Mesendoderm (in vitro differentiated cells): ENCODE measurements at regions not wholly inside any gene's neighbourhood (a gene's known extent, or its start where the extent isn't known, plus 50 kb on each side); places are given as distances from the start of the nearest gene placed in this dataset.
"Not testable (repeated sequence)": the region's sequence is repeated elsewhere in the genome, so short reads cannot be mapped to it uniquely, and the experiment has no call there.

Experiments
- DNase-seq: peaks from one replicate; pipeline ENCODE4 v3.0.0; 2013
- H2AK5ac ChIP-seq: 2 replicates; pipeline ENCODE4 v1.6.1; 2013; ENCODE audit warnings: low read length, inconsistent platforms
- H2BK120ac ChIP-seq: 2 replicates; pipeline ENCODE4 v1.6.1; 2013; ENCODE audit warnings: low read depth, mild to moderate bottlenecking, low read length, moderate library complexity, mixed read lengths
- H2BK15ac ChIP-seq: replicated peaks from 2 replicates; pipeline ENCODE4 v1.6.1; 2013; ENCODE audit warnings: low read depth, mild to moderate bottlenecking, moderate library complexity
- H2BK5ac ChIP-seq: 2 replicates; pipeline ENCODE4 v1.6.1; 2013; ENCODE audit warnings: low read length, inconsistent platforms
- H3K18ac ChIP-seq: 2 replicates; pipeline ENCODE4 v1.6.1; 2013; ENCODE audit warnings: mild to moderate bottlenecking, low read length, mixed read lengths
- H3K23ac ChIP-seq: one replicate; pipeline ENCODE4 v1.6.1; 2013; ENCODE audit warnings: low read length
- H3K27ac ChIP-seq: 2 replicates; pipeline ENCODE4 v1.5.1; 2013; ENCODE audit warnings: low read depth, mild to moderate bottlenecking, inconsistent platforms, low read length, moderate library complexity
- H3K27me3 ChIP-seq: 2 replicates; pipeline ENCODE4 v1.6.1; 2013; ENCODE audit warnings: low read length, control low read depth, mild to moderate bottlenecking, inconsistent platforms; ENCODE audit not compliant: insufficient read depth, poor library complexity
- H3K36me3 ChIP-seq: 2 replicates; pipeline ENCODE4 v1.6.1; 2013; ENCODE audit warnings: low read length, inconsistent platforms; ENCODE audit not compliant: control insufficient read depth, insufficient read depth
- H3K4ac ChIP-seq: one replicate; pipeline ENCODE4 v1.6.1; 2013; ENCODE audit warnings: low read depth, mild to moderate bottlenecking, low read length, moderate library complexity
- H3K4me1 ChIP-seq: 2 replicates; pipeline ENCODE4 v1.6.1; 2013; ENCODE audit warnings: low read depth, low read length, inconsistent platforms; ENCODE audit not compliant: control insufficient read depth
- H3K4me2 ChIP-seq: 2 replicates; pipeline ENCODE4 v1.6.1; 2013; ENCODE audit warnings: low read length
- H3K4me3 ChIP-seq: 2 replicates; pipeline ENCODE4 v1.5.1; 2013; ENCODE audit warnings: mild to moderate bottlenecking, low read length
- H3K56ac ChIP-seq: one replicate; pipeline ENCODE4 v1.6.1; 2013; ENCODE audit warnings: low read length
- H3K79me1 ChIP-seq: 2 replicates; pipeline ENCODE4 v1.6.1; 2013; ENCODE audit warnings: low read length, inconsistent platforms
- H3K79me2 ChIP-seq: 2 replicates; pipeline ENCODE4 v1.6.1; 2013; ENCODE audit warnings: mild to moderate bottlenecking, low read length; ENCODE audit not compliant: control insufficient read depth, insufficient read depth
- H3K9ac ChIP-seq: 2 replicates; pipeline ENCODE4 v1.6.1; 2013; ENCODE audit warnings: low read length, inconsistent platforms
- H4K5ac ChIP-seq: one replicate; pipeline ENCODE4 v1.6.1; 2013; ENCODE audit warnings: low read length
- H4K8ac ChIP-seq: one replicate; pipeline ENCODE4 v1.6.1; 2013; ENCODE audit warnings: low read depth, mild to moderate bottlenecking, control low read depth, low read length, moderate library complexity
- WGBS: extraction: QIAGEN DNeasy Blood & Tissue Kit; methylation state at CpG from one replicate; pipeline ENCODE4 v1.1.7; 2013; ENCODE audit warnings: low lambda C conversion rate, missing lambda C conversion rate; ENCODE audit not compliant: insufficient coverage; ENCODE audit errors: extremely low coverage; 5-methylcytosine and 5-hydroxymethylcytosine counted together

DNA sequence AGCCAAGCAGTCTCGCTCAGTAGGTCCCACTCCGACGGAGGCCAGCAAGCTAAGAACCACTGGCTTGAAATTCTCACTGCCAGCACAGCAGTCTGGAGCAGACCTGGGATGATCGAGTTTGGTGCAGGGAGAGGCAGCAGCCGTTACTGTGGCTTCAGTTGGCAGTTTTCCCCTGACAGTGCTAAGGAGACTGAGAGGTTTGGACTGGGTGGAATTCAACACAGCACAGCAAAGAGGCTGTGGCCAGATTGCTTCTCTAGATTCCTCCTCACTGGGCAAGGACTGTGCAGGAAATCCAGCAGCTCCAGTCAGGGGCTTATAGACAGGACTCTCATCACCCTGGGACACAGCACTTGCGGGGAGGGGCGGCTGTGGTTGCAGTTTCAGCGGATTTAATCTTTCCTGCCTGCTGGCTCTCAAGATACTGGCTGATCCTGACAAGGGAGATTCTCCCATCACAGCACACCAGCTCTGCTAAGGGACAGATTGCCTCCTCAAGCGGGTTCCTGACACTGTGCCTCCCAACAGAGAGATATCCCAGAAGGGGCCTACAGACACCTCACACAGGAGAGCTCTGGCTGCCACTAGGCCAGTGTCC is 122.1 kb downstream of the YIPF5 start:
- Histone ChIP-seq H4K5ac (no peak overlapping the region), H4K8ac (no peak overlapping the region), H3K4me3 (no peak overlapping the region), H3K36me3 (no peaks in the 10 kb centered on the region), H3K9ac (no peak overlapping the region), H3K27me3 (no peaks in the 10 kb centered on the region), H3K4ac (no peak overlapping the region), H3K79me1 (no peaks in the 10 kb centered on the region), H3K79me2 (no peaks in the 10 kb centered on the region), H3K4me1 (no peaks in the 10 kb centered on the region), H3K27ac (no peak overlapping the region), H2BK120ac (no peak overlapping the region), H3K23ac (no peak overlapping the region), H3K4me2 (no peak overlapping the region), H2AK5ac (no peak overlapping the region), H2BK5ac (no peak overlapping the region), H3K18ac (no peak overlapping the region), H3K56ac (no peak overlapping the region), H2BK15ac (no peak overlapping the region)
- WGBS: no CpG with 5 or more reads among the region's 9 CpGs
- peak; percentile 21 for DNase-seq

DNA sequence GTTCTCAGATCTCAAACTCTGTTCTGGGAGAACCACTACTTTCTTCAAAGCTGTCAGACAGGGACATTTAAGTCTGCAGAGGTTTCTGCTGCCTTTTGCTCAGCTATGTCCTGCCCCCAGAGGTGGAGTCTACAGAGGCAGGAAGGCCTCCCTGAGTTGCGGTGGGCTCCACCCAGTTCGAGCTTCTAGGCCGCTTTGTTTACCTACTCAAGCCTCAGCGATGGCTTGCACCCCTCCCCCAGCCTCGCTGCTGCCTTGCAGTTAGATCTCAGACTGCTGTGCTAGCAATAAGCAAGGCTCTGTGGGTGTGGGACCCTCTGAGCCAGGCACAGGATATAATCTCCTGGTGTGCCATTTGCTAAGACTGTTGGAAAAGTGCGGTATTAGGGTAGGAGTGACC is 115.1 kb downstream of the YIPF5 start:
- H3K18ac ChIP-seq, H2AK5ac ChIP-seq: not testable (repeated sequence)
- no CpG with 5 or more reads among the region's 6 CpGs for WGBS

DNA sequence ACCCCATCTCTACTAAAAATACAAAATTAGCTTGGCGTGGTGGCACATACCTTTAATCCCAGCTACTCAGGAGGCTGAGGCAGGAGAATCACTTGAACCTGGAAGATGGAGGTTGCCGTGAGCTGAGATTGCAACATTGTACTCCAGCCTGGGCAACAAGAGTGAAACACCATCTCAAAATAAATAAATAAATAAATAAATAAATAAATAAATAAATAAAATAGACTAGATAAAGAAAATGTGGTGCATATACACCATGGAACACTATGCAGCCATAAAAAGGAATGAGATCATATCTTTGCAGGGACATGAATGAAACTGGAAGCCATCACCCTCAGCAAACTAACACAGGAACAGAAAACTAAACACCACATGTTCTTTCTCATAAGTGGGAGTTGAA is 110.4 kb downstream of the YIPF5 start:
- not testable (repeated sequence) for H3K79me1 ChIP-seq, H2AK5ac ChIP-seq, DNase-seq, H2BK120ac ChIP-seq, H3K27ac ChIP-seq, H3K56ac ChIP-seq, H2BK5ac ChIP-seq, H3K79me2 ChIP-seq, H3K4me3 ChIP-seq, H3K9ac ChIP-seq, H3K23ac ChIP-seq, H3K4me2 ChIP-seq, H2BK15ac ChIP-seq, H3K36me3 ChIP-seq, H3K27me3 ChIP-seq, H4K5ac ChIP-seq, H3K4me1 ChIP-seq, H3K4ac ChIP-seq, H4K8ac ChIP-seq, H3K18ac ChIP-seq
- WGBS: no CpG with 5 or more reads among the region's 2 CpGs

More for the DNA sequence above, 115.1 kb downstream of the YIPF5 start:
- H2BK5ac ChIP-seq, H3K27me3 ChIP-seq, H3K27ac ChIP-seq, H2BK15ac ChIP-seq, H4K8ac ChIP-seq, H3K56ac ChIP-seq, H4K5ac ChIP-seq, H3K4me3 ChIP-seq, H3K79me1 ChIP-seq, H3K4me1 ChIP-seq, H3K4me2 ChIP-seq, H3K4ac ChIP-seq, DNase-seq, H3K9ac ChIP-seq, H3K79me2 ChIP-seq, H2BK120ac ChIP-seq, H3K23ac ChIP-seq, H3K36me3 ChIP-seq: not testable (repeated sequence)

DNA sequence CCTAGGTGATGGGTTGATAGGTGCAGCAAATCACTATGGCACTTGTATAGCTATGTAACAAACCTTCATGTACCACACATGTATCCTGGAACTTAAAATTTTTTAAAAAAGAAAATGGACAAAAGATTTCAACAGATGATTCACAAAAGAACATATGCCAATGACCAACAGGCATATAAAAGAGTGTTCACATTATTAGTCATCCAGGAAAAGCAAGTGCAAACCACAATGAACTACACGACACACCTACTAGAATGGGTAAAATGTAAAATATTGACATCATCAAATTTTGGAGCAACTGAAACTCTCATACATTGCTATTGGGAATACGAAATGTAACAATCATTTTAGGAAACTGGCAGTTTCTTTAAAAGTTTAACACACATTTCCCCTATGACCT is 109.9 kb downstream of the YIPF5 start:
- H3K4me3 ChIP-seq: no peak overlapping the region
- no peak overlapping the region for H2BK5ac ChIP-seq
- no peak overlapping the region for H3K9ac ChIP-seq
- no peak overlapping the region for H2BK15ac ChIP-seq
- no peaks in the 10 kb centered on the region for H3K27me3 ChIP-seq
- H3K23ac ChIP-seq: no peak overlapping the region
- no peak overlapping the region for H4K8ac ChIP-seq
- H4K5ac ChIP-seq: no peak overlapping the region
- no peak for DNase-seq
- WGBS: no CpG with 5 or more reads among the region's 2 CpGs
- H2AK5ac ChIP-seq: no peak overlapping the region
- no peaks in the 10 kb centered on the region for H3K79me1 ChIP-seq
- H3K4ac ChIP-seq: no peak overlapping the region
- H3K56ac ChIP-seq: no peak overlapping the region
- no peak overlapping the region for H3K27ac ChIP-seq
- H3K36me3 ChIP-seq: no peaks in the 10 kb centered on the region
- no peaks in the 10 kb centered on the region for H3K79me2 ChIP-seq
- no peaks in the 10 kb centered on the region for H3K4me1 ChIP-seq
- no peak overlapping the region for H2BK120ac ChIP-seq
- H3K4me2 ChIP-seq: no peak overlapping the region
- no peak overlapping the region for H3K18ac ChIP-seq

DNA sequence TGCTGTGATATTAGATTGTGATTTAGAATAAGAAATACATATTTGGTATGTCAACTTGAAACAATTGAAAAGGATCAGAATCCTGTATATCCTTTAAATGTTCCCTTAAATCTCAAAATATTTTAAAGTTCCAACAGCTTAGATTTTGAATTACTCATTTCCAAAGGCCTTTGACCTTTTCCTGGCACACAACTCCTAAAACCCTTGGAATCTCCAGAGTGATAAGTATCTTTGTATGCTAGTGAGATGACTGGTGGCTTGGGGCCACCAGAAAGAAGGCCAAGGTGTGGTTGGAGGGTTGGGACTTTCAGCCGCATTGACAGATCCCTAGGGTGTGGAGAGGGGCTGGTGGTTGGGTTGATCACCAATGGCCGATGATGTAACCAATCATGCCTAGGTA is 104.7 kb downstream of the YIPF5 start:
- Histone ChIP-seq H3K9ac (no peak overlapping the region), H3K4ac (no peak overlapping the region), H4K5ac (no peak overlapping the region), H3K27ac (no peak overlapping the region), H2BK15ac (no peak overlapping the region), H4K8ac (no peak overlapping the region), H3K56ac (no peak overlapping the region), H3K4me3 (no peak overlapping the region), H3K4me2 (no peak overlapping the region), H3K79me1 (no peaks in the 10 kb centered on the region), H3K79me2 (no peaks in the 10 kb centered on the region), H3K18ac (no peak overlapping the region), H2AK5ac (no peak overlapping the region), H3K23ac (no peak overlapping the region), H2BK120ac (no peak overlapping the region), H2BK5ac (no peak overlapping the region), H3K4me1 (no peaks in the 10 kb centered on the region), H3K27me3 (no peaks in the 10 kb centered on the region), H3K36me3 (no peaks in the 10 kb centered on the region)
- WGBS: no CpG with 5 or more reads among the region's 2 CpGs
- DNase-seq: no peak

DNA sequence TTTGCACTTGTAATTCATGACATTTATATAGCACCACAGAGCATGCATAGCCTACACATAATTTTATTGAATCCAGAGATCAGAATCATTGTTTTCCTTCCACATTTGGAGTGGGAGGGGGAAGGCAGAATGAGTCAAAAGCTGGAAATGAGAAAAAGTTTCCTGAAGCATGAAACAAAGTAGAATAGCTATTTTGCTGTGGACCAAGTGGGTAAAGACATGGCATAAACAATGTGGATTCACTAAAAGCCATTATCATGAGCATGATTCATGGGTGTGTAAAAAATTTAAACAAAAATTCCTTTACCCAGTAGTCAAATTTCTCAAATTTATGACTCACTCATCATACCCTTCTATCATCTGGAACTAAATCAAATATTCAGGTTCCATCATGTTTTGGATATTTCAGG is 97.9 kb downstream of the YIPF5 start:
- Histone ChIP-seq H2AK5ac (no peak overlapping the region), H3K4me2 (no peak overlapping the region), H3K79me1 (no peaks in the 10 kb centered on the region), H3K23ac (no peak overlapping the region), H2BK120ac (no peak overlapping the region), H3K27me3 (no peaks in the 10 kb centered on the region), H3K9ac (no peak overlapping the region), H4K8ac (no peak overlapping the region), H3K4me3 (no peak overlapping the region), H3K4ac (no peak overlapping the region), H3K56ac (no peak overlapping the region), H2BK5ac (no peak overlapping the region), H2BK15ac (no peak overlapping the region), H3K4me1 (no peaks in the 10 kb centered on the region), H3K36me3 (no peaks in the 10 kb centered on the region), H3K79me2 (no peaks in the 10 kb centered on the region), H3K18ac (no peak overlapping the region), H4K5ac (no peak overlapping the region), H3K27ac (no peak overlapping the region)
- DNase-seq: no peak
